ENCODE measurements at regions not wholly inside any gene's neighbourhood (a gene's known extent, or its start where the extent isn't known, plus 50 kb on each side); places are given as distances from the start of the nearest gene placed in this dataset.

DNA sequence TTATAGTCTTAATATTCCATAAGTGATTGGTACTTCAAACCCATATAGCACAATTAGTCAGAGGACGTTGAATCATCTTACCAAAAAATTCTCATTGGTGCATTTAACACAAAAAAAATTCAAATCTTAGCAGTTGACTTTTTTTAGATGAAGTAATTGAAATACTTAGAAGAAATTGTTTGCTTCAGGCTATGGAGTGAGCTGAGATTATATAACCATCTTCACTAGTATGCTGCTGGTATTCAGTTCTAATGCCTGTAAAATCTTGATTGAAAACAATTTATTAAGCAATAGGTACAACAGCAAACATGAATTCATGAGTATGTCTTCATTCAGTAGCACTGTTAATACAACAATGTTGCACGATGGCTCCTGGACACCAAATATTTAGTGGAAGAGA lies 250.0 kb downstream of the GPM6A start:
- no TSS peak for BruUV-seq (replicated peaks)
- CTCF ChIA-PET (ENCODE audit: low intra/inter-chr PET ratio) = no interaction called here
- DNase-seq (ENCODE audit: extremely low read depth in 1 of 4, low spot score in 3 of 4) (no peak), FAIRE-seq (no peak), ATAC-seq (no peak)
- no peak overlapping the region for H3K4me2 ChIP-seq (ENCODE audit: insufficient read depth, low read length)
- no peak overlapping the region for H3K4me3 ChIP-seq
- H3K27ac ChIP-seq (ENCODE audit: extremely low read depth, low read depth, low read length) = no peak overlapping the region
- WGBS (ENCODE audit: insufficient coverage, low coverage, missing lambda C conversion rate) = 0% methylated on average over 2 of the region's 2 CpGs
- H2AFZ ChIP-seq (ENCODE audit: low read depth, low read length) = no peak overlapping the region
- intact Hi-C loops (cut with micrococcal nuclease) (no loop called here), in situ Hi-C loops (cut with MboI) (no loop called here)
- H4K20me1 ChIP-seq (replicated peaks; ENCODE audit: control insufficient read depth, insufficient read depth, low read length) = no peaks in the 10 kb centered on the region
- POLR2A ChIA-PET = no interaction called here
- H3K36me3 ChIP-seq (ENCODE audit: control insufficient read depth, insufficient read depth, low read length) = no peaks in the 10 kb centered on the region
- no peaks in the 10 kb centered on the region for H3K79me2 ChIP-seq (ENCODE audit: control insufficient read depth, insufficient read depth, low read length)
- H3K9ac ChIP-seq (ENCODE audit: insufficient read depth in 1 of 2, low read depth in 2 of 2, low read length in 2 of 2) = no peak overlapping the region
- H3K9me3 ChIP-seq (replicated peaks; ENCODE audit: control insufficient read depth, insufficient read depth, low read depth, low read length) = no peaks in the 10 kb centered on the region
- H3K9me1 ChIP-seq (ENCODE audit: control insufficient read depth, insufficient read depth, low read length) = no peaks in the 10 kb centered on the region
- H3K4me1 ChIP-seq (replicated peaks in 1 of 2; ENCODE audit: control insufficient read depth in 2 of 2, insufficient read depth in 2 of 2, low read length in 2 of 2) = no peaks in the 10 kb centered on the region
- H3K27me3 ChIP-seq (ENCODE audit: control insufficient read depth in 2 of 2, insufficient read depth in 2 of 2, low read length in 2 of 2) = no peaks in the 10 kb centered on the region
- TF ChIP-seq SRSF7 (optimal IDR thresholded peaks at IDR 0.05; ENCODE audit: low read depth, low read length) (no peak), ZNF77 (CRISPR knock-in tag; IDR thresholded peaks at IDR 0.05) (no peak), ARID2 (IDR thresholded peaks at IDR 0.05) (no peak), TAF7 (tag; IDR thresholded peaks at IDR 0.05) (no peak), ARNT (IDR thresholded peaks at IDR 0.05) (no peak), GATA2 (CRISPR knock-in tag; IDR thresholded peaks at IDR 0.05) (no peak), KLF16 (IDR thresholded peaks at IDR 0.05) (no peak)
- TF ChIP-seq, protein P1, sequence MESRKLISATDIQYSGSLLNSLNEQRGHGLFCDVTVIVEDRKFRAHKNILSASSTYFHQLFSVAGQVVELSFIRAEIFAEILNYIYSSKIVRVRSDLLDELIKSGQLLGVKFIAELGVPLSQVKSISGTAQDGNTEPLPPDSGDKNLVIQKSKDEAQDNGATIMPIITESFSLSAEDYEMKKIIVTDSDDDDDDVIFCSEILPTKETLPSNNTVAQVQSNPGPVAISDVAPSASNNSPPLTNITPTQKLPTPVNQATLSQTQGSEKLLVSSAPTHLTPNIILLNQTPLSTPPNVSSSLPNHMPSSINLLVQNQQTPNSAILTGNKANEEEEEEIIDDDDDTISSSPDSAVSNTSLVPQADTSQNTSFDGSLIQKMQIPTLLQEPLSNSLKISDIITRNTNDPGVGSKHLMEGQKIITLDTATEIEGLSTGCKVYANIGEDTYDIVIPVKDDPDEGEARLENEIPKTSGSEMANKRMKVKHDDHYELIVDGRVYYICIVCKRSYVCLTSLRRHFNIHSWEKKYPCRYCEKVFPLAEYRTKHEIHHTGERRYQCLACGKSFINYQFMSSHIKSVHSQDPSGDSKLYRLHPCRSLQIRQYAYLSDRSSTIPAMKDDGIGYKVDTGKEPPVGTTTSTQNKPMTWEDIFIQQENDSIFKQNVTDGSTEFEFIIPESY (CRISPR knock-in tag; IDR thresholded peaks at IDR 0.05) = no peak
- TF ChIP-seq, protein P2, sequence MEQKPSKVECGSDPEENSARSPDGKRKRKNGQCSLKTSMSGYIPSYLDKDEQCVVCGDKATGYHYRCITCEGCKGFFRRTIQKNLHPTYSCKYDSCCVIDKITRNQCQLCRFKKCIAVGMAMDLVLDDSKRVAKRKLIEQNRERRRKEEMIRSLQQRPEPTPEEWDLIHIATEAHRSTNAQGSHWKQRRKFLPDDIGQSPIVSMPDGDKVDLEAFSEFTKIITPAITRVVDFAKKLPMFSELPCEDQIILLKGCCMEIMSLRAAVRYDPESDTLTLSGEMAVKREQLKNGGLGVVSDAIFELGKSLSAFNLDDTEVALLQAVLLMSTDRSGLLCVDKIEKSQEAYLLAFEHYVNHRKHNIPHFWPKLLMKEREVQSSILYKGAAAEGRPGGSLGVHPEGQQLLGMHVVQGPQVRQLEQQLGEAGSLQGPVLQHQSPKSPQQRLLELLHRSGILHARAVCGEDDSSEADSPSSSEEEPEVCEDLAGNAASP (IDR thresholded peaks at IDR 0.05) = no peak
- TF ChIP-seq, protein P3, sequence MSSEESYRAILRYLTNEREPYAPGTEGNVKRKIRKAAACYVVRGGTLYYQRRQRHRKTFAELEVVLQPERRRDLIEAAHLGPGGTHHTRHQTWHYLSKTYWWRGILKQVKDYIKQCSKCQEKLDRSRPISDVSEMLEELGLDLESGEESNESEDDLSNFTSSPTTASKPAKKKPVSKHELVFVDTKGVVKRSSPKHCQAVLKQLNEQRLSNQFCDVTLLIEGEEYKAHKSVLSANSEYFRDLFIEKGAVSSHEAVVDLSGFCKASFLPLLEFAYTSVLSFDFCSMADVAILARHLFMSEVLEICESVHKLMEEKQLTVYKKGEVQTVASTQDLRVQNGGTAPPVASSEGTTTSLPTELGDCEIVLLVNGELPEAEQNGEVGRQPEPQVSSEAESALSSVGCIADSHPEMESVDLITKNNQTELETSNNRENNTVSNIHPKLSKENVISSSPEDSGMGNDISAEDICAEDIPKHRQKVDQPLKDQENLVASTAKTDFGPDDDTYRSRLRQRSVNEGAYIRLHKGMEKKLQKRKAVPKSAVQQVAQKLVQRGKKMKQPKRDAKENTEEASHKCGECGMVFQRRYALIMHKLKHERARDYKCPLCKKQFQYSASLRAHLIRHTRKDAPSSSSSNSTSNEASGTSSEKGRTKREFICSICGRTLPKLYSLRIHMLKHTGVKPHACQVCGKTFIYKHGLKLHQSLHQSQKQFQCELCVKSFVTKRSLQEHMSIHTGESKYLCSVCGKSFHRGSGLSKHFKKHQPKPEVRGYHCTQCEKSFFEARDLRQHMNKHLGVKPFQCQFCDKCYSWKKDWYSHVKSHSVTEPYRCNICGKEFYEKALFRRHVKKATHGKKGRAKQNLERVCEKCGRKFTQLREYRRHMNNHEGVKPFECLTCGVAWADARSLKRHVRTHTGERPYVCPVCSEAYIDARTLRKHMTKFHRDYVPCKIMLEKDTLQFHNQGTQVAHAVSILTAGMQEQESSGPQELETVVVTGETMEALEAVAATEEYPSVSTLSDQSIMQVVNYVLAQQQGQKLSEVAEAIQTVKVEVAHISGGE (CRISPR knock-in tag; IDR thresholded peaks at IDR 0.05) = no peak
- TF ChIP-seq, protein P4, sequence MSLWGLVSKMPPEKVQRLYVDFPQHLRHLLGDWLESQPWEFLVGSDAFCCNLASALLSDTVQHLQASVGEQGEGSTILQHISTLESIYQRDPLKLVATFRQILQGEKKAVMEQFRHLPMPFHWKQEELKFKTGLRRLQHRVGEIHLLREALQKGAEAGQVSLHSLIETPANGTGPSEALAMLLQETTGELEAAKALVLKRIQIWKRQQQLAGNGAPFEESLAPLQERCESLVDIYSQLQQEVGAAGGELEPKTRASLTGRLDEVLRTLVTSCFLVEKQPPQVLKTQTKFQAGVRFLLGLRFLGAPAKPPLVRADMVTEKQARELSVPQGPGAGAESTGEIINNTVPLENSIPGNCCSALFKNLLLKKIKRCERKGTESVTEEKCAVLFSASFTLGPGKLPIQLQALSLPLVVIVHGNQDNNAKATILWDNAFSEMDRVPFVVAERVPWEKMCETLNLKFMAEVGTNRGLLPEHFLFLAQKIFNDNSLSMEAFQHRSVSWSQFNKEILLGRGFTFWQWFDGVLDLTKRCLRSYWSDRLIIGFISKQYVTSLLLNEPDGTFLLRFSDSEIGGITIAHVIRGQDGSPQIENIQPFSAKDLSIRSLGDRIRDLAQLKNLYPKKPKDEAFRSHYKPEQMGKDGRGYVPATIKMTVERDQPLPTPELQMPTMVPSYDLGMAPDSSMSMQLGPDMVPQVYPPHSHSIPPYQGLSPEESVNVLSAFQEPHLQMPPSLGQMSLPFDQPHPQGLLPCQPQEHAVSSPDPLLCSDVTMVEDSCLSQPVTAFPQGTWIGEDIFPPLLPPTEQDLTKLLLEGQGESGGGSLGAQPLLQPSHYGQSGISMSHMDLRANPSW (CRISPR knock-in tag; IDR thresholded peaks at IDR 0.05) = no peak

Measured in K562 (cell line).